Stimulated activated CD8-positive, alpha-beta memory T cell treated with anti-CD3 and anti-CD28 coated beads, Interleukin-4, amount 100 ng/mL, for 48 hours (primary cell): ENCODE measurements at regions not wholly inside any gene's neighbourhood (a gene's known extent, or its start where the extent isn't known, plus 50 kb on each side); places are given as distances from the start of the nearest gene placed in this dataset.
"Not testable (repeated sequence)": the region's sequence is repeated elsewhere in the genome, so short reads cannot be mapped to it uniquely, and the experiment has no call there.

ENCODE experiments used
- DNase-seq: peaks from one replicate; pipeline ENCODE4 v3.0.0-alpha.2; 2020

DNA sequence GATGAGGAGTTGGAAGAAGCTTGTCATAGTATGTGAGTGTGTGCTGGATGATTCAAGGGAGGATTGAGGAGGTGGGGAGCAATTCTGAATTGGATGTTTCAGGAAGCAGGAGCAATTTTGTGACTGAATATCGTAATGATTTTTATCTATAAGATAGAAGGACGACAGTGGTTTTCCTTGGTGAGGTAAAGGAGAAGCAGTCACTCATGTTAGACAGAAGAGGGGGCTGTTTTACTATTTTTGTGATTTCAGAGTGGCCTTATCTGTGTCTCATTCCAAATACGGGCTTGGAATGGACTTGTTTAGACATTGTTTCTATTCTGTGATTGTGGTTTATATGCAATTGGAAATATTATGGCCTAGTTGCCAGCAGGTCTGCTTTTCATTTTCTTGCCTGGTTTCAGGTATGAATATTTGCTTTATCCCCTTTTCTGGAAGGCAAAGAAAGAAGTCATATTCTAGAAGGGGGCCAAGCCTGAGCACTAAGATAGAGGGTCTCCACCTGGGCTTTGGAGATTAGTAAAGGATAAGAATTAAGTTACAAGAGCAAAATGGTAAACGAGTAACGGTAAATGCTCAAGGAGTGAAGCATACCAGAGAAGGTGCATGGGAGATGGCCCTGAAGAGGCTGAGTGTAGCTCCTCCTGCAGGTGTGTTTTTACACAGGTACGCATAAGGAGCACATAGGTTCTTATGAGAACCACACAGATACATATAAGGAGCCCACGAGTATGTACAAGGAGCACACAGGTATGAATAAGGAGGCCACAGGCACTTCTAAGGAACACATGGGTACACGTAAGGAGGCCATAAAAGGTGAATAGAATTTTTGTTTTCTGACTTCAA is 124.6 kb upstream of the KCNAB1 start:
- DNase-seq = no peak

DNA sequence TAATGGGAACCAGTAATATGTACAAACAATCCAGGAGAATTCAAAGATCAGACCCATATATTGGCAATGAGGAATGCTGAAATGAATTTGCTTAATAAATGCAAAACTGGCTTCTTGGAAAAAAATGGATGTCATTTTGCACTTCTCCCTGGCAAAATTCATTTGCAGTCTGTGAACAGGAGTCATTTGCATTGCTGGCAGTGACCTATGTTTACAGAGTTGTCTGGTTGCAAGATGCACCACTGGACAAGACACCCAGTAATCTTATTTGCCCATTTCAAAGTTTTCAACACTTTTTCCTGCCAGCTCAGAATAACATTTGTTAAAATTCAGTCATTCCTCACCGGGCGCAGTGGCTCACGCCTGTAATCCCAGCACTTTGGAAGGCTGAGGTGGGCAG is 123.5 kb upstream of the KCNAB1 start:
- no peak for DNase-seq

DNA sequence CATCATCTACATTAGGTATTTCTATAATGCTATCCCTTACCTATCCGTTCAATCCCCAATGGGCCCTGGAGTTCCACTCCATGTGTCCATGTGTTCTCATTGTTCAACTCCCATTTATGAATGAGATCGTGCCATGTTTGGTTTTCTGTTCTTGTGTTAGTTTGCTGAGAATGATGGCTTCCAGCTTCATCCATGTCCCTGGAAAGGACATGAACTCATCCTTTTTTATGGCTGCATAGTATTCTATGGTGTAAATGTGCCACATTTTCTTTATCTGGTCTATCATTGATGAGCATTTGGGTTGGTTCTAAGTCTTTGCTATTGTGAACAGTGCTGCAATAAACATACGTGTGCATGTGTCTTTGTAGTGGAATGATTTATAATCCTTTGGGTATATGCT is 122.2 kb upstream of the KCNAB1 start:
- DNase-seq = not testable (repeated sequence)

DNA sequence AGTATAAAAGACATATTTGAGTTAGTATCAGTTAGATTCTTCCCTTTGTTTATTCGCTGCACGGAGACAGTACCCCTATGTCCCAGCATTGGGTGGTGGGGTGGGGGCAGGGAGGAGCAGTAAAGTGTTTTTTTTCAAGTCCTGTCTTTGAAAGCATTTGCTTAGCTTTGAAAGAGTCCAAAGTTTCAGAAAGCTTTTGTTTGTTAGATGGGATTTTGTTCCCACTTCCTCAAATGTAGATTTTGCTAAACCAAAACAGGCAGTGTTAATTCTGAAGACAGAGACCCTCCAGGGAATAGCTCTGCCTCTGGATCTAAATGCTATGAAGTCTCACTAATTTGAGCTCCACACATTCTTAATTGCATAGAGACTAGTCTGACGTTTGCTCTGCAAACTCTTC is 114.6 kb upstream of the KCNAB1 start:
- no peak for DNase-seq

DNA sequence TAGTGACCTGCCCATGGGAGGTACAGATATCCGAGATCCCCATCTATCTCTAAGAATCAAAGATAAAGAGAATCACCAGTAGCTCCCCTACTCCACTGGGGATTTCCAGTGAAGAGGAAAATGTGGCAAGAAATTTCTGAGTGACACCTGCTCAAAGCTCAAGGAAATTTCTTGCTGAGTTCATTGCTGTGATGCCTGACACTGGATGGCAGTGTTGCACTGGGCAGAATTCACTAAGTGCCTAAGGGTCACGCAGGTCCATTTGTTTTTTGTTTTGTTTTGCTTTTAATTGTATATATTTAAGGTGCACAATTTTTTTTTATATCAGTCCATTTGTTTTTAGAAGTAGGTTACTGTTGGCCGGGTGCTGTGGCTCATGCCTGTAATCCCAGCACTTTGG is 109.5 kb upstream of the KCNAB1 start:
- no peak for DNase-seq

DNA sequence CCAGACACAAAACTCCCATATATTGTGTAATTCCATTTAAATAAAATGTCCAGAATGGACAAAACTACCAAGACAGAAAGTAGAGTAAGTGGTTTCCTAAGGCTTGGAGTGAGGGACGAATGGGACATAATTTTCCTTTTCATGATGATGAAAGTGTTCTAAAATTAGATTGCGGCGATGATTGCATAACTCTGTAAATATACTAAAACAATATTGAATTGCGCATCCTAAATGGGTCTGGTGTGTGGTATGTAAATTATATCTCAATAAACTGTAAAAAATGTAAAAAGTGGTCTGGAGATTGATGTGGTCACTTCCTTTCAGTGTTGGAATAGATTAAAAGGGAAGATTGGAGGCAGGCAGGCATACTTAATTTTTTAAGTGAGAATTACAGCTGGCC is 105.9 kb upstream of the KCNAB1 start:
- DNase-seq = no peak

DNA sequence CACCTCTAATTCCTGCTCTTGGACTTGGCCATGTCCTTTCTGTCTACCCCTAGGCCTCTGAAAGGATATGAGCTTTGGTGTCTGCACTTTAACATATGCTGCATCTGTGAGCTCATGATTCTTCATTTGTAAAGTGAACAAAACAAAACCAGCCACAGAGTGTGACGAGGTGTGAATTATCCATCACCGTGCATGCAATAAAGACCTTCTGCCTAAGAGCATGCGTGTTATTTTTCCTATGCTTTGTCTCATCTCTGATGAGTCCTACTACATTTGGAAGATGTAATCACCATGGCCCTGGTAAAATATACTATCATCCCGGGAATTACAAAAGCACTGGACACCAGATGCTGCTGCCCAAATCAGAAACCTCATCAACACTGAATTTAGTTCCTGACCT is 103.5 kb upstream of the KCNAB1 start:
- no peak for DNase-seq

DNA sequence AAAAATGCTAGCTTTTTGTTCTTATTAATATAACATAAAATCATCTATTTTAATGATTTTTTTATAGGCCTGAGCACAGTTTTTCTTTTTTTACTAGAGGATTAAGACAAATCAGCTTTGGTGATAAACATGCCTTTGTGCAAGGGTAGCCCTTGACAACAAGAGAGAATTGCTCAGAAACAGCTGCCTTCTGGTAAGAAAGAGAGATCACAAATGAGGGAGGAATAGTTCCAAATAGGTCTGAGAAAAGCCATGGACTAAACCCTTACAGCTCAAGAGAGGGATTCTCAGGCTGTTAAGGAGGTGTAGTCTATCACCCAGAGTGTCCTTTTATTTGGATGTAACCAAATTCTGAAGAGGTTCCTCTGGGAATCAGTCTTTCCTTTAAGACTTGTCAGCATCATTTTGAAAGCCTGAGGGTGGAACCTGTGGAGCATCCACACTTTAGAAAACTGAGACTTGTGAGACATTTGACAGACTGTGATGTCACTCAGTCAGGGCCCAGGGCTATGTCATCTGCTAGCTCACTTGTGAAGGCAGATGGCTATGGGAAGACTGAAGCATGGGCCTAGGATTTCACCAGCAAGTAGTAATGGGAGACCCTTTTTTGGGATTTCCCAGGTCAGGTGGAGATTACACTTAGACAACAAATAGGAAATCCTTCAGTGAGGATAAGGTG is 102.9 kb upstream of the KCNAB1 start:
- DNase-seq = no peak

DNA sequence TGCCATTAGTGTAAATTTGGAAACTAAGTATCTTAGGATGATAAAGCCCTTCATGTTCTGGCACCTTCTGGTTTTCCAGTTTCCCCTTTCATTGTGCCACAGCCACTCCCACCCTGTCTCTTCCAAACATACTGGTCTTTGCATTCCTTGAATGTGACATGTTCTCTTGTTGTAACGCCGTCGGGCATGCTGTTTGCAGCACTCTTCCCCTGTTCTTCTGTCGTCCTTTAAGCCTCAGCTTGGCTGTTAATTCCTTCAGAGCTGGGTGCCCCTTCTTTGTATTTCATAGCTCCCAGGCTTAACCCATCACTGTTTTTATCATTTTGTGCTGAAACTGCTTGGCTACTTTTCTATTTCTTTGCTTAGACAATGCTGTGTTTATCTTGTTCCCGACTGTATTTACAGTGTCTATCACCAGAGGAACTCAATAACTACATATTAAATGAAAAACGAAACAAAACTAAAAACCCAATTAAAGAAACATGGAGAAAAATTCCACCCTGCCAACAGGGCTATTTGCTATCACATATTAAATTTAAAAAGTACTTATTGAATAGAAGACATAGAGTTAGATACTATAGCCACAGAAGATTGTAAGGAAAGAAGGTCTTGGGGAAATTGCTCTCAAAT is 95.4 kb upstream of the KCNAB1 start:
- DNase-seq = no peak

DNA sequence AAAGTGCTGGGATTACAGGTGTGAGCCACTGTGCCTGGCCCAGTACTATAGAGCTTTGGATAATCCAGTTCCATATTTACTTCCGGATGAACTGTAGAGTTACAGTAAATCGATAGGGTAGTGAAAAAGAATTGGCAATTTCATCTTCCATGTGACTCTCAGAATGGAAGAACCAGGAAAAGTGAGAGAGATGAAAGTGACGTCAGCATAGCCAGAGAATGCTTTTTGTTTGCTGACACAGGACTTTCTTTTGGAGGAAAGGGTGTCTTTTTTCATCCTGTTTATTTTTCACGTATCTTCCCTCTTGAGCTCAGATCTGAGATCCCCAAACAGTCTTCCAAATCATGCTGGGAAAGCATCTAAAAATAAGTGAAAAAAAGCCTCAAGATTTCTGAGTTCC is 91.2 kb upstream of the KCNAB1 start:
- DNase-seq = no peak

DNA sequence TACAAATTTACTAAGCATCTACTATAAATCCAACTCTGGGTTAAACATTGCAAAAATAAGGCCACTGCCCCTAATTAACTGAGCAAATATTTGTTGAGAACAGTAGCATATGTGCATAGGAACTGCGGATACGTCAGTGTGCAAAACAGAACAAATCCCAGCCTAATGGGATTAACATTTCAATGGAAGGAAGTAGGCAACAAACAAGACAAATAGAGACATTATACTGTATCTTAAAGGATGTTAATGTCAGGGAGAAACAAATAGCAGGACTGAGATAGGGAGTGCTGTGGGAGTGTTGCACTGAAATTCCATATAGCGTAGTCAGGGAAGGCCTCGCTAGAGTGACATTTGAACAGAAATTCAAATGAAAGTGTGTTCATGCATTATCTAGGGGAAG is 89.7 kb upstream of the KCNAB1 start:
- DNase-seq = no peak

DNA sequence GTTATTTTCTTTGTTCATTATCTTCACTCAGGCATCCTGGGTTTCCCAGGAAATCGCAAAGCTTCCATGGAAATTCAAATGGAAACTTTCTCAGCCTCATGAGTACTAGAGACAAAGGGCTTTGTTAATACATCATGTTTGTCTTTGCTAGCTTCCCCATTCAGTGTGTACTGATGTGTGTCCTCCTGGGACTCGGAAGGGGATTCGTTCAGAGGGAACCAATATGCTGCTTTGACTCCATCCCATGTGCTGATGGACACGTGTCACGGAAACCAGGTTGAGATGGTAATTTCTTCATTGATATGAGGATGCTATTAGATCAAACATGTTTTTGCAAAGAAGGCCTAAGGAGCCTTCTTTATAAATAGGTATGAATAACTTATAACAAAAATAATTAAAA is 87.0 kb upstream of the KCNAB1 start:
- no peak for DNase-seq

DNA sequence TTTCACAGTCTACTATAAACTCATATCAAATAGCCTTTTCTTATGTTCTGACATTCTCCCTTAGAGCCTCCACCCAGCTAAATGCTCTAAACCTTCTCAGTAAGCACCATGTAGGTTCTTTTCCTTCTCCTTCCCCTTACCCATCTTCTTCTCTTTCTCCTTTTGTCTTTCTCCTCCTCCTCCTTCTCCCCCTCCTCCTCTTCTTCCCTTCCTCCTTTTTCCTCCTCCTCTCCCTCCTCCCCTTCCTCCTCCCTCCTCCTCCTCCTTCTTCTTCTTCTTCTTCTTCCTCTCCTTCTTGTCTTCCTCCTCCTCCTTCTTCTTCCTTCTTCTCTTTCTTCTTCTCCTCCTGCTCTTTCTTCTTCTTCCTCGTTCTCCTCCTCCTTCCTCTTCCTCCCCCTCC is 85.2 kb upstream of the KCNAB1 start:
- no peak for DNase-seq

DNA sequence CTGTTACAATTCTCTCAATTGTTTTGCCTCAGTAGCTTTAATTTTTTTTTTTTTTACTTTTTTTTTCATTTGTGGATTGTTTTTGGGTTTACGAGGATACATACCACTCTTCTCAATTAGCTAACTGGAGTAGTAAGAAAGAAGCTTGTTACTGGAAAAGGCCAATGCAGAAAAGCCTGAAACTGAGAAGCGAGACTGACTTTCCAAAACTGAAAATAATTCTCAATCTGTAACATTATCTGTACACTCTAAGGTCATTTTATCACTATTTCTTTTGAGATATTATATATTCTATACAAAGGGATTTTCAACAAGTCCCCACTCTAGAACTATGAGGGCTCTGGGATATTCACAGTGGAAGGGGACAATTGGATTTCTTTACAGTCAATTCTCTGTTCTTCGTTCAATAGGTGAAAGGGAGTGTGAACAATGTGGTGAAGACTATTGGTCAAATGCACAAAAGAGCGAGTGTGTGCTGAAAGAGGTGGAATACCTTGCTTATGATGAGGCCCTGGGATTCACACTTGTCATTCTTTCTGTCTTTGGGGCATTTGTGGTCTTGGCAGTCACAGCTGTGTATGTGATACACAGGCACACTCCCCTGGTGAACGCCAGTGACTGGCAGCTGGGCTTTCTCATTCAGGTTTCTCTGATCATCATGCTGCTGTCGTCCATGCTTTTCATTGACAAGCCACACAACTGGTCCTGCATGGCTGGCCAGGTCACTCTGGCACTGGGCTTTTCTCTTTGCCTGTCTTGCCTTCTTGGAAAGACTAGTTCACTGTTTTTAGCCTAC is 83.9 kb upstream of the KCNAB1 start:
- no peak for DNase-seq

DNA sequence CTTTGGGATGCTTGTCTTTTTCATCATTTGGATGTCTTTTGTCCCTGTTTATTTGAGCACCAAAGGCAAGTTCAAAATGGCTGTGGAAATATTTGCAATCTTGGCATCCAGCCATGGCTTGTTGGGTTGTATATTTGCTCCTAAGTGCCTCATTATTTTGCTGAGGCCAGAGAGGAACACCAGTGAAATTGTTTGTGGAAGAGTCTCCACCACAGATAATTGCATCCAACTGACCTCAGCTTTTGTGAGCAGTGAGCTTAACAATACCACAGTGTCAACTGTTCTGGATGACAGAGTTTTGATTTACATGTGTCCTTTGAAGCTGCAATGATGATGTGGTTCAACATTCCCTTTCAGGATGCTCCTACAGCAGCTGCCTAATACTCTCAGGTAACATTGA is 83.0 kb upstream of the KCNAB1 start:
- DNase-seq = no peak

DNA sequence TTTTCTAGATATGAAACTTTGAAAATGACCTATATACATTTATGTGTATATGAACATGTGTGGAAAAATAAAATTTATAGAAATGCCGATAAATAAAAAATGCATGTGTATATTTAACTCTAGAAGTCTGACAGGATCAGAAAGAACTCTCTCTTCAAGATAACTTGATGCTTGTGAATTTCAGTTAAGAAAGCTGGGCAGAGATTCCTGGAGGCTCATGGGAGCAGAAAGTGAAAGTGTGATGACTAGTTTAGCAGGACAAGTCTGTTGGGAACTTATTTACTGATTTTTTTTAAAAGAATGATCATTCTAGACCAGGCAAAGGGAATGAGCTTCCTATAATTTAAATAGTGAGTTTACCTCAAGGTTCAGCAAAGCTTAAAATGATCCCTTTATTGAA is 81.5 kb upstream of the KCNAB1 start:
- DNase-seq = no peak

DNA sequence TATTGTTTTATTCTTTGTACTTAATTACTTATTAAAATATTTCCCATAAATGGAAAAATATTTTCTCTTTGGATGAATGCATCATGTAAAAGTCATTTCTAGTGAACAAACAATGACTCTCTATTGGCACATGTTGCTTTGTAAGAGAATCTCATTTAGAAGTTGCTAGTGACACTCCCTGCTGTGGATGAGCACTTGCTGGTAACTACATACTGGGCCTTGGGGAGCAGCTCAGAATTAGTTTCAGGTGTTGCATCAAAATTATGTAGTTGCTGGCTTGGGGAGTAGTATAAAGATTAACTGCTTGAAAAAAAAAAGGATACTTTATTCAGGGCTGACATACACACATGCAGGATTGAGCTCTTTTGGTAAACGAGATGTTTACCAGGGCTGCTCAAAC is 80.3 kb upstream of the KCNAB1 start:
- DNase-seq = no peak

DNA sequence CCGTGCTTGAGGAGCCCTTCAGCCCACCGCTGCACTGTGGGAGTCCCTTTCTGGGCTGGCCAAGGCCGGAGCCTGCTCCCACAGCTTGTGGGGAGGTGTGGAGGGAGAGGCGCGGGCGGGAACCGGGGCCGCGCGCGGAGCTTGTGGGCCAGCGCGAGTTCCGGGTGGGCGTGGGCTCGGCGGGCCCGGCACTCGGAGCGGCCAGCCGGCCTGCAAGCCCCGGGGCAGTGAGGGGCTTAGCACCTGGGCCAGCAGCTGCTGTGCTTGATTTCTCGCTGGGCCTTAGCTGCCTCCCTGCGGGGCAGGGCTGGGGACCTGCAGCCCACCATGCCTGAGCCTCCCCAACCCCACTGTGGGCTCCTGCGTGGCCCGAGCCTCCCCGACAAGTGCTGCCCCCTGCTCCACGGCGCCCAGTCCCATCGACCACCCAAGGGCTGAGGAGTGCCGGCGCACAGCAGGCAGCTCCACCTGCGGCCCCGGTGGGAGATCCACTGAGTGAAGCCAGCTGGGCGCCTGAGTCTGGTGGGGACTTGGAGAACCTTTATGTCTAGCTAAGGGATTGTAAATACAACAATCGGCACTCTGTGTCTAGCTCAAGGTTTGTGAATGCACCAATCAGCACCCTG is 79.0 kb upstream of the KCNAB1 start:
- DNase-seq = not testable (repeated sequence)

DNA sequence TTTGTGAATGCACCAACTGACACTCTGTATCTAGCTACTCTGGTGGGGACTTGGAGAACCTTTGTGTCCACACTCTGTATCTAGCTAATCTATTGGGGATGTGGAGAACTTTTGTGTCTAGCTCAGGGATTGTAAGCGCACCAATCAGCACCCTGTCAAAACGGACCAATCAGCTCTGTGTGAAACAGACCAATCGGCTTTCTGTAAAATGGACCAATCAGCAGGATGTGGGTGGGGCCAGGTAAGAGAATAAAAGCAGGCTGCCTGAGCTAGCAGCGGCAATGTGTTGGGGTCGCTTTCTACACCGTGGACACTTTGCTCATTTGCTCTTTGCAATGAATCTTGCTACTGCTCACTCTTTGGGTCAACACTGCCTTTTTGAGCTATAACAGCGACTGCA is 78.5 kb upstream of the KCNAB1 start:
- DNase-seq = not testable (repeated sequence)

DNA sequence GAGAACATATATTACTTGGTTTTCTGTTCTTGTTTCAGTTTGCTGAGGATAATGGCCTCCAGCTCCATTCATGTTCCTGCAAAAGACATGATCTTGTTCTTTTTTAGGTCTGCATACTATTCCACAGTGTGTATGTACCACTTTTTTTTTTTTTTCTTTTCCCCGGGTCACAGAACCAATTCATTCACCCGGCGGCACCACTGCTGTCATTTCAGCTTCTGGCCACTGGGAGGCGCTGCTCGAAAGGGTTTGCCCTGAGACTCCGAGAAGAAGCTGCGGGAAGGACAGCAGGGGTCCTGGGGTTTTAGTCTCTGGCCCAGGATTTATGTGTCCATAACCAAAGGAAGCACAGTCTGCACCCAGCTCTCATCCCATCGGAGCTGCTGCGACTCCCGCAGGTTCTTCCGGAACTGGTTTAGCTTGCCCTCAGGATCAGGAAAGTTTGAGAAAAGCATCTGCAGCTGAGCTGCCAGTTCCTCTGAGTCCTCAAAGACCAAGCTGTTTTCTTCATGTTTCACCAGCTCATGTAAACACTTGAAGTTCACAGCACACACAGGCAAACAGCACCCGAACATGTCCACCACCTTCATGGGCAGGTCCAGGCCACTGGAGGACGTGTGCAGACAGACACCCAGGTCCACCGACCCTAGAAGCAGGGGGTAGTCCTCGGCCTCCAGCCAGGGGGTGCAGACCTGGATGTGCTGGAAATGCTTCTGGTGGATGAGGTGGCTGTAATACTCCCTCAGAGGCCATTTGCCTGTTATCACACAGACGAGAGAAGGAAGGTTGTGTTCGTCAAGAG is 76.3 kb upstream of the KCNAB1 start:
- DNase-seq = peak; percentile 78

DNA sequence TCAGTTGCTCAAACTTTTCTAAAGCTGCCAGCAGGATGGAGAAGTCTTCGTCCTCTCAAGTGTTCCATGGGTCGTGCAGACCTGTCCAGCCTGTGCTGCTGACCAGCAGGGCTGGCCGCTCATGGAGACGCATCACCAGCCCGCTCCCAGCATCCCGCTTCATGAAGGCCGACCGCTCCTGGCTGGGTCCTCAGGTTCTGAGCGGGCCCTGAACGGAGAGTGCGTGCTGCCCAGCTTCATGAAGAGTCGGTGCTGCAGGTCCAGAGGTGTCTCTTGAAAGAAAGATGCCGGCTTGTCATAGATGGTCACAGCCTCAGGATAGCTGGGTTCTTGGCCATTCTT is 75.8 kb upstream of the KCNAB1 start:
- no peak for DNase-seq

DNA sequence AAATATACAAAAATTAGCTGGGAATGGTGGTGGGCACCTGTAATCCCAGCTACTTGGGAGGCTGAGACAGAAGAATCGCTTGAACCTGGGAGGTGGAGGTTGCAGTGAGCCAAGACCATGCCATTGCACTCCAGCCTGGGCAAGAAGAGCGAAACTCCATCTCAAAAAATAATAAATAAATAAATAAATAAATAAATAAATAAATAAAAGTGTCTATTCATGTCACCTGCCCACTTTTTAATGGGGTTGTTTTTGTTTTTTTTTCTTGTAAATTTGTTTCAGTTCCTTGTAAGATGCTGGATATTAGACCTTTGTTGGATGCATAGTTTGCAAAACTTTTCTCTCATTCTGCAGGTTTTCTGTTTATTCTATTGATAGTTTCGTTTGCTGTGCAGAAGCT is 71.9 kb upstream of the KCNAB1 start:
- not testable (repeated sequence) for DNase-seq
